SK-N-SH treated with all-trans-retinoic acid at 6 μM for 48 hours (cell line): ENCODE measurements at regions not wholly inside any gene's neighbourhood (a gene's known extent, or its start where the extent isn't known, plus 50 kb on each side); places are given as distances from the start of the nearest gene placed in this dataset.

Source experiments
- ATAC-seq: fragments of 200-7000 bp; cut with Tn5 transposase; 3 replicates; pipeline ENCODE4 v1.9.1; 2020; ENCODE audit warnings: mild to moderate bottlenecking, moderate library complexity
- ARNTL ChIP-seq: fragments of 450-650 bp; formaldehyde crosslinking; IDR thresholded peaks from 2 replicates; pipeline ENCODE4 v1.5.0; 2020; ENCODE audit warnings: low read depth, mild to moderate bottlenecking, moderate library complexity, borderline replicate concordance
- BACH2 ChIP-seq: fragments of 250-450 bp; sonication (Bioruptor Pico); IDR thresholded peaks from 2 replicates; pipeline ENCODE4 v1.9.0; 2021; ENCODE audit warnings: mild to moderate bottlenecking, borderline replicate concordance
- CREB5 ChIP-seq: fragments of 250-450 bp; sonication (Bioruptor Pico); IDR thresholded peaks from 2 replicates; pipeline ENCODE4 v1.5.1; 2020; ENCODE audit warnings: low read depth, mild to moderate bottlenecking, moderate library complexity
- CSDC2 ChIP-seq: fragments of 250-450 bp; sonication (Bioruptor Pico); IDR thresholded peaks from 2 replicates; pipeline ENCODE4 v1.5.0; 2020; ENCODE audit warnings: mild to moderate bottlenecking, moderate library complexity
- ESRRG ChIP-seq: fragments of 250-450 bp; sonication (Bioruptor Pico); IDR thresholded peaks from 2 replicates; pipeline ENCODE4 v1.6.1; 2021; ENCODE audit warnings: mild to moderate bottlenecking
- GLIS3 ChIP-seq: fragments of 250-450 bp; sonication (Bioruptor Pico); IDR thresholded peaks from 2 replicates; pipeline ENCODE4 v1.5.0; 2020; ENCODE audit warnings: mild to moderate bottlenecking, moderate library complexity
- OSR1 ChIP-seq: fragments of 250-450 bp; sonication (Bioruptor Pico); IDR thresholded peaks from 2 replicates; pipeline ENCODE4 v1.8.0; 2022; ENCODE audit warnings: moderate library complexity, mild to moderate bottlenecking, inconsistent platforms
- PATZ1 ChIP-seq: fragments of 250-450 bp; sonication (Bioruptor Pico); IDR thresholded peaks from 2 replicates; pipeline ENCODE4 v1.8.0; 2020; ENCODE audit warnings: mild to moderate bottlenecking, moderate library complexity, borderline replicate concordance
- POU6F1 ChIP-seq: fragments of 250-450 bp; sonication (Bioruptor Pico); IDR thresholded peaks from 2 replicates; pipeline ENCODE4 v1.8.0; 2021; ENCODE audit warnings: low read depth, mild to moderate bottlenecking, moderate library complexity, borderline replicate concordance
- PPARA ChIP-seq: fragments of 250-450 bp; sonication (Bioruptor Pico); IDR thresholded peaks from 2 replicates; pipeline ENCODE4 v1.5.0; 2020; ENCODE audit warnings: mild to moderate bottlenecking, borderline replicate concordance
- RARB ChIP-seq: fragments of 250-450 bp; sonication (Bioruptor Pico); IDR thresholded peaks from 2 replicates; pipeline ENCODE4 v1.8.0; 2021; ENCODE audit warnings: mild to moderate bottlenecking, moderate library complexity
- SNAI2 ChIP-seq: fragments of 250-450 bp; sonication (Bioruptor Pico); IDR thresholded peaks from 2 replicates; pipeline ENCODE4 v1.5.0; 2020; ENCODE audit warnings: mild to moderate bottlenecking, moderate library complexity
- TOX ChIP-seq: fragments of 250-450 bp; sonication (Bioruptor Pico); IDR thresholded peaks from 2 replicates; pipeline ENCODE4 v1.8.0; 2021; ENCODE audit warnings: mild to moderate bottlenecking, moderate library complexity, borderline replicate concordance
- ZC3H10 ChIP-seq: fragments of 250-450 bp; sonication (Bioruptor Pico); IDR thresholded peaks from 2 replicates; pipeline ENCODE4 v1.5.1; 2021; ENCODE audit warnings: mild to moderate bottlenecking, moderate library complexity
- ZFP3 ChIP-seq: fragments of 250-450 bp; sonication (Bioruptor Pico); IDR thresholded peaks from 2 replicates; pipeline ENCODE4 v1.5.0; 2020; ENCODE audit warnings: mild to moderate bottlenecking, moderate library complexity
- ZFP30 ChIP-seq: fragments of 450-650 bp; formaldehyde crosslinking; IDR thresholded peaks from 2 replicates; pipeline ENCODE4 v1.5.0; 2022; ENCODE audit warnings: mild to moderate bottlenecking, moderate library complexity
- ZNF565 ChIP-seq: fragments of 450-650 bp; formaldehyde crosslinking; conservative IDR thresholded peaks from 2 replicates; pipeline ENCODE4 v1.5.0; 2020; ENCODE audit warnings: low read depth, mild to moderate bottlenecking, moderate library complexity
- ZNF70 ChIP-seq: fragments of 450-650 bp; formaldehyde crosslinking; IDR thresholded peaks from 2 replicates; pipeline ENCODE4 v1.5.0; 2020; ENCODE audit warnings: mild to moderate bottlenecking, moderate library complexity
- TF ChIP-seq, protein P1 (sequence below): fragments of 250-450 bp; sonication (Bioruptor Pico); IDR thresholded peaks from 2 replicates; pipeline ENCODE4 v1.5.0; 2020; ENCODE audit warnings: mild to moderate bottlenecking, moderate library complexity
- TF ChIP-seq, protein P2 (sequence below): fragments of 250-450 bp; sonication (Bioruptor Pico); IDR thresholded peaks from 2 replicates; pipeline ENCODE4 v1.5.1; 2021; ENCODE audit warnings: mild to moderate bottlenecking, moderate library complexity

- TF ChIP-seq ZFP30 (CRISPR knock-in tag): no peak
- no peak for TF ChIP-seq ARNTL (CRISPR knock-in tag)
- TF ChIP-seq POU6F1 (CRISPR knock-in tag): no peak
- TF ChIP-seq OSR1: no peak
- no peak for TF ChIP-seq ZNF565 (CRISPR knock-in tag)
- TF ChIP-seq CREB5 (CRISPR knock-in tag): no peak
- TF ChIP-seq SNAI2 (CRISPR knock-in tag): no peak
- TF ChIP-seq ZNF70: no peak
- TF ChIP-seq, protein P1, sequence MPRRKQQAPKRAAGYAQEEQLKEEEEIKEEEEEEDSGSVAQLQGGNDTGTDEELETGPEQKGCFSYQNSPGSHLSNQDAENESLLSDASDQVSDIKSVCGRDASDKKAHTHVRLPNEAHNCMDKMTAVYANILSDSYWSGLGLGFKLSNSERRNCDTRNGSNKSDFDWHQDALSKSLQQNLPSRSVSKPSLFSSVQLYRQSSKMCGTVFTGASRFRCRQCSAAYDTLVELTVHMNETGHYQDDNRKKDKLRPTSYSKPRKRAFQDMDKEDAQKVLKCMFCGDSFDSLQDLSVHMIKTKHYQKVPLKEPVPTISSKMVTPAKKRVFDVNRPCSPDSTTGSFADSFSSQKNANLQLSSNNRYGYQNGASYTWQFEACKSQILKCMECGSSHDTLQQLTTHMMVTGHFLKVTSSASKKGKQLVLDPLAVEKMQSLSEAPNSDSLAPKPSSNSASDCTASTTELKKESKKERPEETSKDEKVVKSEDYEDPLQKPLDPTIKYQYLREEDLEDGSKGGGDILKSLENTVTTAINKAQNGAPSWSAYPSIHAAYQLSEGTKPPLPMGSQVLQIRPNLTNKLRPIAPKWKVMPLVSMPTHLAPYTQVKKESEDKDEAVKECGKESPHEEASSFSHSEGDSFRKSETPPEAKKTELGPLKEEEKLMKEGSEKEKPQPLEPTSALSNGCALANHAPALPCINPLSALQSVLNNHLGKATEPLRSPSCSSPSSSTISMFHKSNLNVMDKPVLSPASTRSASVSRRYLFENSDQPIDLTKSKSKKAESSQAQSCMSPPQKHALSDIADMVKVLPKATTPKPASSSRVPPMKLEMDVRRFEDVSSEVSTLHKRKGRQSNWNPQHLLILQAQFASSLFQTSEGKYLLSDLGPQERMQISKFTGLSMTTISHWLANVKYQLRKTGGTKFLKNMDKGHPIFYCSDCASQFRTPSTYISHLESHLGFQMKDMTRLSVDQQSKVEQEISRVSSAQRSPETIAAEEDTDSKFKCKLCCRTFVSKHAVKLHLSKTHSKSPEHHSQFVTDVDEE (CRISPR knock-in tag): no peak
- TF ChIP-seq RARB (CRISPR knock-in tag): no peak
- no peak for TF ChIP-seq GLIS3
- no peak for TF ChIP-seq PPARA (CRISPR knock-in tag)
- TF ChIP-seq, all 23 proteins: peak for 0
- ATAC-seq: no peak
These were observed 265.8 kb upstream of the CNTN3 start for GRCh38 chr3:74880237-74880636.

DNA sequence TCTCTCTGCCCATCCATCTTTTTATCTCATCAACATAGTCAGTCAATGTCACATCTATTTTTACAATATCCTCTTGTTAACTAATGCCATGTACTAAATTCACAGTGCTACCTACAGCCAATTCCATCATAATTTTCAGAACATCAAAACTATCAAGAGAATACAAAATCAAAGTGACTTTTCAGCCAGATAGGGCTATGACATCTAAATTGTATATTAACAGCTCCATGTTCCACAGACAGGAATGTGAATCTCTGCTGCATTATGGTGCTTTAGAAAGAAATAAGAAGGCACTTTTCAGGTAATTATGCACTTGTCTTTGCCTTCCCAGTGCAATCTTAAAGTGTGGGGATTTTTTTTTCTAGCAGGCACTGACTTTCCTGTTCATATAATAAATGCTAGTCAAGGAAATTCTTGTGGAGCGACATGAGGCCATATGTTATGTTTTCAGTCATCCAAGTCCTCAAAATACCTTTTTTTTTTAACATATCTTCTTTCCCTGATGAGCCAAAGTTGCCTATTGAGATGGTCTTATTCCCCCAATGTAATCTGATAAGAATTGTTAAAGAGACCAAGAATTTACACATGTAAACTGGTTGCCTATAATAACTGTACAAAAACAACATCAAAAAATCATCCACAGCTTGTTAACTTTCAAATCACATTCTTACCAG, 252.0 kb upstream of the CNTN3 start:
- TF ChIP-seq GLIS3: no peak
- no peak for TF ChIP-seq ZNF70
- TF ChIP-seq, protein P2, sequence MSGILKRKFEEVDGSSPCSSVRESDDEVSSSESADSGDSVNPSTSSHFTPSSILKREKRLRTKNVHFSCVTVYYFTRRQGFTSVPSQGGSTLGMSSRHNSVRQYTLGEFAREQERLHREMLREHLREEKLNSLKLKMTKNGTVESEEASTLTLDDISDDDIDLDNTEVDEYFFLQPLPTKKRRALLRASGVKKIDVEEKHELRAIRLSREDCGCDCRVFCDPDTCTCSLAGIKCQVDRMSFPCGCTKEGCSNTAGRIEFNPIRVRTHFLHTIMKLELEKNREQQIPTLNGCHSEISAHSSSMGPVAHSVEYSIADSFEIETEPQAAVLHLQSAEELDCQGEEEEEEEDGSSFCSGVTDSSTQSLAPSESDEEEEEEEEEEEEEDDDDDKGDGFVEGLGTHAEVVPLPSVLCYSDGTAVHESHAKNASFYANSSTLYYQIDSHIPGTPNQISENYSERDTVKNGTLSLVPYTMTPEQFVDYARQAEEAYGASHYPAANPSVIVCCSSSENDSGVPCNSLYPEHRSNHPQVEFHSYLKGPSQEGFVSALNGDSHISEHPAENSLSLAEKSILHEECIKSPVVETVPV (CRISPR knock-in tag): no peak
- no peak for TF ChIP-seq PPARA (CRISPR knock-in tag)
- no peak for TF ChIP-seq CSDC2 (CRISPR knock-in tag)
- no peak for TF ChIP-seq OSR1
- no peak for TF ChIP-seq ESRRG (CRISPR knock-in tag)
- no peak for TF ChIP-seq ZFP3 (CRISPR knock-in tag)
- no peak for TF ChIP-seq CREB5 (CRISPR knock-in tag)
- TF ChIP-seq RARB (CRISPR knock-in tag): no peak
- no peak for TF ChIP-seq ZNF565 (CRISPR knock-in tag)
- TF ChIP-seq PATZ1 (CRISPR knock-in tag): no peak
- TF ChIP-seq ARNTL (CRISPR knock-in tag): no peak
- no peak for TF ChIP-seq SNAI2 (CRISPR knock-in tag)
- TF ChIP-seq TOX: no peak
- no peak for ATAC-seq

DNA sequence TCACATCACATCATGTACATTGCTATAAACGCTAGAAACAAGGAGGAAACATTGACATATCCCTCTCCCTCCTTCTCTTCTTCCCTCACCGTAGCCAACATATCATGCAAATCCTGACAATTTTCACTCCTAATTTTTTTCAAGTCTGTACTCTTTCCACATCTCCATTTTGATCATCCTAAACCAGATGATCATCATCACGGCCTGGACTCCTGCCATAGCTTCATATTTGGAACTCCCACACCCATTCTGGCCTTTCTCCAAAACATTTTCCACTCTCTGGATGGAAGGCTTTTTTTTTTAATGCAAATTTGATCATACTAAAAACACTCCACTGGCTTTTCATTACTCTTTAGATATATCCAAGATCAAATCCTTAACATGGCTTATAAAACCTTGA, 248.0 kb upstream of the CNTN3 start:
- TF ChIP-seq CSDC2 (CRISPR knock-in tag) (no peak), PPARA (CRISPR knock-in tag) (no peak), SNAI2 (CRISPR knock-in tag) (no peak), RARB (CRISPR knock-in tag) (no peak), ZFP30 (CRISPR knock-in tag) (no peak), PATZ1 (CRISPR knock-in tag) (no peak), BACH2 (no peak), ZC3H10 (CRISPR knock-in tag) (no peak)
- ATAC-seq: no peak
